ENCODE measurements at regions not wholly inside any gene's neighbourhood (a gene's known extent, or its start where the extent isn't known, plus 50 kb on each side); places are given as distances from the start of the nearest gene placed in this dataset.
A peak's percentile ranks its signal among the peaks of the same experiment; 100 is the strongest.
"Not testable (repeated sequence)": the region's sequence is repeated elsewhere in the genome, so short reads cannot be mapped to it uniquely, and the experiment has no call there.

DNA sequence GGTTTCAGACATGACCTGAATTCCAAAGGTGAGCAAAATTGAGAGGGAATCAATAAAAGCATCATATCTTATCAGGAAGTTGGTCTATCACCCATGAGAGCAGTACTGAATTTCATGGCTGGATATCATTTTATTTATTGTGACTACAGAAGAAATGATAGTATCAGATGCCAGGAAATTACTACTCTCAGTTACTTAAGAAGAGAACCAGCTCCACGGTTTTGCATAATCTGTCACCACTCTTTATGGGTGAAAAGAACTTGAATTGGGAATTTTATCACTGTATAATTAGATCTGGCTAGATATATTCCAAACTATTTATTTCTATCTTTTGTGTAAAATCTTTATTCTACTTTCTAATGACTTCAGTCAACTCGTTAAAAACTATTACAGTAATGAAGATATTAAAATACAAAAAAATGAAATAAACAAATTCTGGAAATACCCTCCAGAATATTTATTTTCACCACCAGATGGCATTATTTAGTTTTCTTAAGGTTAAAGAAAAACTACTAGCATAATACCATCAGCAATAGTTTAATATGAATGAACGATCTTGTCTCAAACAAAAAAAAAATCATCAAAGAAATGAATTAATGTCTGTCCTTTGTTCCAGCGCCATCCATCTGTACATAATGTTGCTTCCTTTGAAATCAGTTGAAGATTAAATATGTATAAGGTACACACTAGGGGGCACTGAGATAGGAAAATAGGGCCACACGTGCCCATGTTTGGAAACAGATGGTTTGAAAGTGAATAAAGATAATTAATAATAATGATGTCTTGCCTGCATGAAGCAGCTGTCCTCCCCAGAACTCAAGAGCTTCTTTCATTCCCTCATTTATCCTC is 84.7 kb upstream of the SLCO6A1 start:
- 10 to 18% (median 13%) methylated on average over 5 of the region's 5 CpGs for WGBS, 3 donors
- no peaks in the 10 kb centered on the region for H3K9me3 ChIP-seq (ENCODE audit: control insufficient read depth in 2 of 2, insufficient read depth in 1 of 2, low read depth in 1 of 2, low read length in 1 of 2)
- no peaks in the 10 kb centered on the region for H3K36me3 ChIP-seq (ENCODE audit: control insufficient read depth in 3 of 3, insufficient read depth in 2 of 3, low read depth in 1 of 3, low read length in 3 of 3)
- no peak overlapping the region for H3K27ac ChIP-seq (ENCODE audit: low read depth in 1 of 3, low read length in 2 of 3)
- H3K4me1 ChIP-seq (ENCODE audit: control insufficient read depth in 3 of 3, insufficient read depth in 2 of 3, low read depth in 1 of 3, low read length in 2 of 3): no peaks in the 10 kb centered on the region
- H3K4me3 ChIP-seq (ENCODE audit: low read depth in 1 of 3, low read length in 3 of 3): no peak overlapping the region
- no peaks in the 10 kb centered on the region for H3K27me3 ChIP-seq (ENCODE audit: control insufficient read depth in 3 of 3, insufficient read depth in 3 of 3, low read length in 3 of 3)
- peak; percentile 87 for FAIRE-seq
- peak; percentile 3 to 17 for DNase-seq

DNA sequence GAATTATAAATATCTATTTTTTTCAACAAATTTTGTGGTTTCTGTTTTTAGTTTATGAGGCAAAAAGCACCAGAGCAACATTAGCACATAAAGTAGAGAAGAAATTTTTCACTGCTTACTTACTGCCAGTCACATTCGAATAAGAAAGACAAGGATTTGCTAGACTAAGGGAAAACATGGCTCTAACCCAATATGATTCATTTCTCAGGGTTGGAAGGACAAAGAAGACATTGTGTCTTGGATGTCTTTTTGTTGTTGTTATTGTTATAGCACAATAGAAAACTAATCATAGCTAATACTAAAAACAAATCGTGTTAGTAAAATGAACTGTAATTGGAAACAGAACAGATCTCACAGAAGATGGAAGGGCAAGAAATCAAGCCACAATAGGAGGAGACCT is 90.9 kb upstream of the SLCO6A1 start:
- 65 to 66% (median 66%) methylated on average over 2 of the region's 2 CpGs for WGBS, 3 donors
- Histone ChIP-seq H3K9me3 (ENCODE audit: control insufficient read depth in 2 of 2, insufficient read depth in 1 of 2, low read depth in 1 of 2, low read length in 1 of 2) (peaks cover 0 to 17% of the 10 kb centered on the region in 2 donors), H3K27me3 (ENCODE audit: control insufficient read depth in 3 of 3, insufficient read depth in 3 of 3, low read length in 3 of 3) (no peaks in the 10 kb centered on the region), H3K36me3 (ENCODE audit: control insufficient read depth in 3 of 3, insufficient read depth in 2 of 3, low read depth in 1 of 3, low read length in 3 of 3) (no peaks in the 10 kb centered on the region), H3K4me1 (ENCODE audit: control insufficient read depth in 3 of 3, insufficient read depth in 2 of 3, low read depth in 1 of 3, low read length in 2 of 3) (no peaks in the 10 kb centered on the region), H3K4me3 (ENCODE audit: low read depth in 1 of 3, low read length in 3 of 3) (no peak overlapping the region), H3K27ac (ENCODE audit: low read depth in 1 of 3, low read length in 2 of 3) (no peak overlapping the region)
- DNase-seq (no peak), FAIRE-seq (no peak)

DNA sequence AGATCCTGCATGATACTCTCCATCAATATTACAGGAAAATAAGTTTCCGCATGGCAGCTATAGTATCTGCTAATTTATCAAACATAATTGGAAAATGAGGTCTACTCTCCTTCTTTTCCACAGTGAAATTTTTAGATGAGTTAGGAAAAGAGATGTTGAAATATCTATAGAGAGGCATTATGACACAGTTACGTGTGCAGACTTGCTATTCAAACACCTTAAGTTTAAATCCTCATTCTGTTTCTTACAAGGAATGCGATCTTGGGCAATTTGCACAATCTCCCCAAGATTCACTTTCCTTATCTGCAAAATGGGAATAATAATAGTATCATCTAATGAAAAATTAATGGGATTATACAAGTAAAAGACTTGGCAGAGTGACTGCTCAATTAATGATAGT is 91.7 kb upstream of the SLCO6A1 start:
- H3K27me3 ChIP-seq (ENCODE audit: control insufficient read depth in 3 of 3, insufficient read depth in 3 of 3, low read length in 3 of 3): no peaks in the 10 kb centered on the region
- H3K9me3 ChIP-seq (ENCODE audit: control insufficient read depth in 2 of 2, insufficient read depth in 1 of 2, low read depth in 1 of 2, low read length in 1 of 2): peaks cover 0 to 17% of the 10 kb centered on the region in 2 donors
- peaks cover 0 to 2% (median 0%) of the 10 kb centered on the region in 3 donors for H3K4me1 ChIP-seq (ENCODE audit: control insufficient read depth in 3 of 3, insufficient read depth in 2 of 3, low read depth in 1 of 3, low read length in 2 of 3)
- no peaks in the 10 kb centered on the region for H3K36me3 ChIP-seq (ENCODE audit: control insufficient read depth in 3 of 3, insufficient read depth in 2 of 3, low read depth in 1 of 3, low read length in 3 of 3)
- H3K4me3 ChIP-seq (ENCODE audit: low read depth in 1 of 3, low read length in 3 of 3): no peak overlapping the region
- no peak for FAIRE-seq
- H3K27ac ChIP-seq (ENCODE audit: low read depth in 1 of 3, low read length in 2 of 3): no peak overlapping the region
- 87 to 95% (median 94%) methylated on average over 3 of the region's 3 CpGs for WGBS, 3 donors
- no peak for DNase-seq

DNA sequence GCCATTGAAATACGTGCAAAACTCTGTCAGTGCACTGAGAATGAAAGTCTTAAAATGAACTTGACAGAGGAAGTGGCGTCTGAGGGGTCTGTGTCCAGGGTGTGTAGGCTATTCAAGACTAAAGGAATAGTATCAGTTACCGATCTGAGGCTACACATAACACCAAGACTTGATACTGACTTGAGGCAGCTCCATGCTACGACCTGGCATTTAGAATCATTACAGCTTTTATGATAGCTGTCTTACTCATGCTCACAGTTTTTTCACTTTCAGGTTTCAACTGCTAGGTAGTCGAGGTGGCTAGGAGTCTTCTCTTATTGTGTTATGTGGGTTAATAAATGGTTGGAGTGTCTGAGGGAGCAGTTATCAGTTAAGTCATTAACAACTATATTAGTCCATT is 92.8 kb upstream of the SLCO6A1 start:
- no peak overlapping the region for H3K4me3 ChIP-seq (ENCODE audit: low read depth in 1 of 3, low read length in 3 of 3)
- H3K9me3 ChIP-seq (ENCODE audit: control insufficient read depth in 2 of 2, insufficient read depth in 1 of 2, low read depth in 1 of 2, low read length in 1 of 2): peaks cover 0 to 17% of the 10 kb centered on the region in 2 donors
- H3K36me3 ChIP-seq (ENCODE audit: control insufficient read depth in 3 of 3, insufficient read depth in 2 of 3, low read depth in 1 of 3, low read length in 3 of 3): no peaks in the 10 kb centered on the region
- WGBS, 3 donors: 48 to 64% (median 49%) methylated on average over 5 of the region's 5 CpGs
- peaks cover 0 to 2% (median 0%) of the 10 kb centered on the region in 3 donors for H3K4me1 ChIP-seq (ENCODE audit: control insufficient read depth in 3 of 3, insufficient read depth in 2 of 3, low read depth in 1 of 3, low read length in 2 of 3)
- H3K27me3 ChIP-seq (ENCODE audit: control insufficient read depth in 3 of 3, insufficient read depth in 3 of 3, low read length in 3 of 3): no peaks in the 10 kb centered on the region
- no peak overlapping the region for H3K27ac ChIP-seq (ENCODE audit: low read depth in 1 of 3, low read length in 2 of 3)
- DNase-seq: peak in 1 of 2 donors; percentile 8
- no peak for FAIRE-seq

DNA sequence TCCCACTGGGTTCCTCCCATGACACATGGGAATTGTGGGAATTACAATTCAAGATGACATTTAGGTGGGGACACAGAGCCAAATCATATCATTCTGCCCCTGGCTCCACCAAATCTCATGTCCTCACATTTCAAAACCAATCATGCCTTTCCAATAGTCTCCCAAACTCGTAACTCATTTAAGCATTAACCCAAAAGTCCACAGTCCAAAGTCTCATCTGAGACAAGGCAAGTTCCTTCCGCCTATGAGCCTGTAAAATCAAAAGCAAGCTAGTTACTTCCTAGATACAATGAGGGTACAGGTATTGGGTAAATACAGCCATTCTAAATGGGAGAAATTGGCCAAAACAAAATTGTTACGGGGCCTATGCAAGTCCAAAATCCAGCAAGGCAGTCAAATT is 93.8 kb upstream of the SLCO6A1 start:
- FAIRE-seq, DNase-seq: not testable (repeated sequence)
- WGBS, 3 donors: 9 to 66% (median 39%) methylated on average over 3 of the region's 3 CpGs

DNA sequence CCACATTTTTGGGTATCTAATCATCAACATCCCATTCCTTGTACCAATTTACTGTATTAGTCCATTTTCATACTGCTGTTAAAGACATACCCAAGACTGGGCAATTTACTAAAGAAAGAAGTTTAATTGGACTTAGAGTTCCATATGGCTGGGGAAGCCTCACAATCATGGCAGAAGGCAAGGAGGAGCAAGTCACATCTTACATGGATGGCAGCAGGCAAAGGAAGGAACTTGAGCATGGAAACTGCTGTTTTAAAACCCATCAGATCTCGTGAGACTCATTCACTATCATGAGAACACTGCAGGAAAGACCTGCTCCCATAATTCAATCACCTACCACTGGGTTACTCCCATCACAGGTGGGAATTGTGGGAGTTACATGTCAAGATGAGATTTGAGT is 95.4 kb upstream of the SLCO6A1 start:
- 26 to 76% (median 29%) methylated on average over 1 of the region's 1 CpG for WGBS, 3 donors
- Histone ChIP-seq H3K27me3 (ENCODE audit: control insufficient read depth in 3 of 3, insufficient read depth in 3 of 3, low read length in 3 of 3) (no peaks in the 10 kb centered on the region), H3K4me1 (ENCODE audit: control insufficient read depth in 3 of 3, insufficient read depth in 2 of 3, low read depth in 1 of 3, low read length in 2 of 3) (peaks cover 0 to 2% (median 0%) of the 10 kb centered on the region in 3 donors), H3K9me3 (ENCODE audit: control insufficient read depth in 2 of 2, insufficient read depth in 1 of 2, low read depth in 1 of 2, low read length in 1 of 2) (peaks cover 0 to 17% of the 10 kb centered on the region in 2 donors), H3K36me3 (ENCODE audit: control insufficient read depth in 3 of 3, insufficient read depth in 2 of 3, low read depth in 1 of 3, low read length in 3 of 3) (no peaks in the 10 kb centered on the region), H3K27ac (ENCODE audit: low read depth in 1 of 3, low read length in 2 of 3) (peak overlapping the region in 1 of 3 donors; percentile 19), H3K4me3 (ENCODE audit: low read depth in 1 of 3, low read length in 3 of 3) (no peak overlapping the region)
- FAIRE-seq (no peak), DNase-seq (no peak)

More for the DNA sequence above, 93.8 kb upstream of the SLCO6A1 start:
- H3K4me1 ChIP-seq (ENCODE audit: control insufficient read depth in 3 of 3, insufficient read depth in 2 of 3, low read depth in 1 of 3, low read length in 2 of 3); H3K27ac ChIP-seq (ENCODE audit: low read depth in 1 of 3, low read length in 2 of 3); H3K4me3 ChIP-seq (ENCODE audit: low read depth in 1 of 3, low read length in 3 of 3); H3K27me3 ChIP-seq (ENCODE audit: control insufficient read depth in 3 of 3, insufficient read depth in 3 of 3, low read length in 3 of 3); H3K36me3 ChIP-seq (ENCODE audit: control insufficient read depth in 3 of 3, insufficient read depth in 2 of 3, low read depth in 1 of 3, low read length in 3 of 3): not testable (repeated sequence)
- H3K9me3 ChIP-seq (ENCODE audit: control insufficient read depth in 2 of 2, insufficient read depth in 1 of 2, low read depth in 1 of 2, low read length in 1 of 2): peaks cover 0 to 17% of the 10 kb centered on the region in 2 donors

DNA sequence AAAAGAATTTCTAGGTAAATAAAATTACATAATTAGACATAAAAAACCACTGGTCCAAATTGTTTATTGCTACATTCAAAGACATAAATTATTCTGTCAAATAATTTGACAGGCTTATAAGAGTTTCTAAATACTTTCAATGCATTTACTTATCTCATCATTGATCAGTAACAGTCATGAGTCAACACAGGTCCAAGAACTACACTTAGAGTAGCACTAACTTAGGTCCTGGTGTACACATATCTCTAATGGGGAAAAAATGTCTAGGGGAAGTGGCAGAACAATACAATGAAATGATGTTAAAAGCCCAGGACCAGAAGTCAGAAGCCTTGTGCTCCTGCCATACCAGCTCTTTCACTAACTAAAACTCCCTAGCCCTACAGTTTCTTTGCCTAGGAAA is 96.5 kb upstream of the SLCO6A1 start:
- Histone ChIP-seq H3K9me3 (ENCODE audit: control insufficient read depth in 2 of 2, insufficient read depth in 1 of 2, low read depth in 1 of 2, low read length in 1 of 2) (peaks cover 0 to 17% of the 10 kb centered on the region in 2 donors), H3K27me3 (ENCODE audit: control insufficient read depth in 3 of 3, insufficient read depth in 3 of 3, low read length in 3 of 3) (no peaks in the 10 kb centered on the region), H3K4me1 (ENCODE audit: control insufficient read depth in 3 of 3, insufficient read depth in 2 of 3, low read depth in 1 of 3, low read length in 2 of 3) (peaks cover 0 to 2% (median 0%) of the 10 kb centered on the region in 3 donors), H3K27ac (ENCODE audit: low read depth in 1 of 3, low read length in 2 of 3) (no peak overlapping the region), H3K4me3 (ENCODE audit: low read depth in 1 of 3, low read length in 3 of 3) (no peak overlapping the region), H3K36me3 (ENCODE audit: control insufficient read depth in 3 of 3, insufficient read depth in 2 of 3, low read depth in 1 of 3, low read length in 3 of 3) (no peaks in the 10 kb centered on the region)
- no peak for FAIRE-seq
- DNase-seq: no peak

DNA sequence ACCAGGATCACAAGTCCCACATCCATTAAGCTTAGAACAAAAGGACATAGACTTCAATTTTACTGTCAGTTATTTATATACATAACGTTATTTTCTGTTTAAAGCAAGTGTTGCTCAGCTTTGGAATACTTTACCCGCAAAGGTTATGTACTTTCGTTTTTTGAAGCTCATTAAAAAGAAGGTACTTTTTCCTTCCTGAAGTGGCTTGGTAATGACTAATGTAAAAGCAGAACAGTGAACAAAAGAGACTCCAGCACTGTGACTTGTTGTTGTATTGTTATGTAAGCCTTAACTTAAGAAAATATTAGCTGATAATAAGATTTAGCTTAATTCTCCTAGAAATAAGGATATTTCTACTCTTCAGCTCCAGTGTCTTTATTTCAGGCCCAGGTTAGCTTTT is 97.3 kb upstream of the SLCO6A1 start:
- 57 to 75% (median 58%) methylated on average over 3 of the region's 3 CpGs for WGBS, 3 donors
- Histone ChIP-seq H3K9me3 (ENCODE audit: control insufficient read depth in 2 of 2, insufficient read depth in 1 of 2, low read depth in 1 of 2, low read length in 1 of 2) (peaks cover 0 to 17% of the 10 kb centered on the region in 2 donors), H3K36me3 (ENCODE audit: control insufficient read depth in 3 of 3, insufficient read depth in 2 of 3, low read depth in 1 of 3, low read length in 3 of 3) (no peaks in the 10 kb centered on the region), H3K4me3 (ENCODE audit: low read depth in 1 of 3, low read length in 3 of 3) (no peak overlapping the region), H3K27me3 (ENCODE audit: control insufficient read depth in 3 of 3, insufficient read depth in 3 of 3, low read length in 3 of 3) (no peaks in the 10 kb centered on the region), H3K4me1 (ENCODE audit: control insufficient read depth in 3 of 3, insufficient read depth in 2 of 3, low read depth in 1 of 3, low read length in 2 of 3) (peaks cover 0 to 2% (median 0%) of the 10 kb centered on the region in 3 donors), H3K27ac (ENCODE audit: low read depth in 1 of 3, low read length in 2 of 3) (no peak overlapping the region)
- FAIRE-seq: no peak
- DNase-seq: no peak
